Activated B cell treated with CpG ODN at 0.5 μM for 24 hours (primary cell): ENCODE measurements at regions not wholly inside any gene's neighbourhood (a gene's known extent, or its start where the extent isn't known, plus 50 kb on each side); places are given as distances from the start of the nearest gene placed in this dataset.

Source experiments
- ATAC-seq: fragments of 200-7000 bp; cut with Tn5 transposase; one replicate; pipeline ENCODE4 v1.10.0; 2021; ENCODE audit warnings: low read depth, mild to moderate bottlenecking, moderate library complexity
- CTCF ChIA-PET: fragments of 350-600 bp; sonication (Branson Sonifier 250); formaldehyde crosslinking; loops from one replicate; lab custom pipeline; 2021; ENCODE audit warnings: antibody characterized with exemption; lab: Charles Lee
- POLR2A ChIA-PET: fragments of 350-600 bp; sonication (Branson Sonifier 250); formaldehyde crosslinking; loops from one replicate; lab custom pipeline; 2021; ENCODE audit warnings: antibody characterized with exemption; lab: Charles Lee
- DNase-seq: peaks from one replicate; pipeline ENCODE4 v3.0.0; 2022
- H3K27ac Mint-ChIP-seq: one replicate; pipeline ENCODE4 v1.8.0; 2020; ENCODE audit warnings: mixed read lengths
- H3K27me3 Mint-ChIP-seq: one replicate; pipeline ENCODE4 v1.8.0; 2021; ENCODE audit warnings: mixed read lengths
- H3K36me3 Mint-ChIP-seq: one replicate; pipeline ENCODE4 v1.8.0; 2021; ENCODE audit warnings: low read depth, mixed read lengths
- H3K4me1 Mint-ChIP-seq: one replicate; pipeline ENCODE4 v1.8.0; 2021; ENCODE audit warnings: mixed read lengths
- H3K4me3 Mint-ChIP-seq: one replicate; pipeline ENCODE4 v1.8.0; 2020; ENCODE audit warnings: mild to moderate bottlenecking, mixed read lengths
- H3K9me3 Mint-ChIP-seq: one replicate; pipeline ENCODE4 v1.8.0; 2020; ENCODE audit warnings: mixed read lengths
- CTCF ChIP-seq: fragments of 200-600 bp; IDR thresholded peaks from one replicate; pipeline ENCODE4 v1.8.0; 2022; ENCODE audit warnings: antibody characterized with exemption, mild to moderate bottlenecking
- intact Hi-C: fragments of 100-400 bp; cut with micrococcal nuclease; formaldehyde crosslinking; loops from one replicate; pipeline ENCODE4 v1.15.1; 2024

- no peak for ATAC-seq
- CTCF ChIA-PET: no interaction called here
- no peak for TF ChIP-seq CTCF
- POLR2A ChIA-PET: no interaction called here
- no peaks in the 10 kb centered on the region for H3K4me1 Mint-ChIP-seq
- H3K27ac Mint-ChIP-seq: no peak overlapping the region
- peaks cover 2% of the 10 kb centered on the region for H3K27me3 Mint-ChIP-seq
- no peak for DNase-seq
- H3K9me3 Mint-ChIP-seq: peaks cover 11% of the 10 kb centered on the region
- no peaks in the 10 kb centered on the region for H3K36me3 Mint-ChIP-seq
- intact Hi-C loops: no loop called here
- H3K4me3 Mint-ChIP-seq: no peak overlapping the region
These were observed 150.0 kb upstream of the EPB41L3 start for GRCh38 chr18:5693699-5694294.

GRCh38 chr18:5678779-5679406 is 135.1 kb upstream of the EPB41L3 start:
- H3K9me3 Mint-ChIP-seq: no peaks in the 10 kb centered on the region
- no peak overlapping the region for H3K27ac Mint-ChIP-seq
- H3K27me3 Mint-ChIP-seq: no peaks in the 10 kb centered on the region
- TF ChIP-seq CTCF: no peak
- intact Hi-C loops: no loop called here
- H3K4me3 Mint-ChIP-seq: no peak overlapping the region
- no peak for DNase-seq
- no peak for ATAC-seq
- ChIA-PET CTCF (no interaction called here), POLR2A (no interaction called here)
- no peaks in the 10 kb centered on the region for H3K4me1 Mint-ChIP-seq
- H3K36me3 Mint-ChIP-seq: no peaks in the 10 kb centered on the region

GRCh38 chr18:5678278-5678677 is 134.5 kb upstream of the EPB41L3 start:
- intact Hi-C loops: no loop called here
- ChIA-PET POLR2A (no interaction called here), CTCF (no interaction called here)
- Mint-ChIP-seq H3K36me3 (no peaks in the 10 kb centered on the region), H3K9me3 (no peaks in the 10 kb centered on the region), H3K4me3 (no peak overlapping the region), H3K4me1 (no peaks in the 10 kb centered on the region), H3K27ac (no peak overlapping the region), H3K27me3 (no peaks in the 10 kb centered on the region)
- ATAC-seq (no peak), DNase-seq (no peak)
- TF ChIP-seq CTCF: no peak

- Mint-ChIP-seq H3K27me3 (no peaks in the 10 kb centered on the region), H3K4me3 (no peak overlapping the region), H3K27ac (no peak overlapping the region), H3K9me3 (no peaks in the 10 kb centered on the region), H3K4me1 (no peaks in the 10 kb centered on the region), H3K36me3 (no peaks in the 10 kb centered on the region)
- ATAC-seq (no peak), DNase-seq (no peak)
- intact Hi-C loops: no loop called here
- ChIA-PET POLR2A (no interaction called here), CTCF (no interaction called here)
- TF ChIP-seq CTCF: no peak
These were observed 129.8 kb upstream of the EPB41L3 start for GRCh38 chr18:5673616-5674015.

GRCh38 chr18:5669585-5669984 is 125.8 kb upstream of the EPB41L3 start:
- intact Hi-C loops: no loop called here
- ChIA-PET POLR2A (no interaction called here), CTCF (no interaction called here)
- TF ChIP-seq CTCF: no peak
- Mint-ChIP-seq H3K36me3 (no peaks in the 10 kb centered on the region), H3K27me3 (no peaks in the 10 kb centered on the region), H3K9me3 (no peaks in the 10 kb centered on the region), H3K27ac (no peak overlapping the region), H3K4me3 (no peak overlapping the region), H3K4me1 (no peaks in the 10 kb centered on the region)
- ATAC-seq (no peak), DNase-seq (no peak)
